VCaP (cell line): ENCODE measurements at regions not wholly inside any gene's neighbourhood (a gene's known extent, or its start where the extent isn't known, plus 50 kb on each side); places are given as distances from the start of the nearest gene placed in this dataset.

Experiments
- H3K27ac ChIP-seq: fragments of 450-650 bp; 2 replicates; pipeline ENCODE4 v1.5.1; 2017
- TF ChIP-seq, protein P1 (sequence below): fragments of 450-650 bp; conservative IDR thresholded peaks from 2 replicates; pipeline ENCODE4 v1.5.1; 2017; ENCODE audit warnings: mild to moderate bottlenecking, moderate library complexity

DNA sequence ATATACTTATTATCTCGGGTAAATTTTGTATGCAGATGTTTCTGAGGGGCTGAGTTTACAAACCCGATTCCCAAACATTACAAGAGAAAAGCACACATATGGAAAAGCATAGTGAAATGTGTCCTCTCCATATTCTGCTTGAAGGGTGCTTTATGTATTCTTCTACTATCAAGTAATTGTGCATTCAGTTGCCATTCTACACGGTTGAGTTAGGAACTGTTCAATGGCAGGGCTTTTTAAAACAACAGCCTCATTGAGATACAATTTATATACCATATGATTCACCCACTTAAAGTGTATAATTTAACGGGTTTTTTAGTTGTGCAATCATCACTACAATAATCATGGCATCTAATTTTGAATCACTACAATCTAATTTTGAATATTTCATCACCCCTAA, 138.4 kb upstream of the DLGAP1 start:
- TF ChIP-seq, protein P1, sequence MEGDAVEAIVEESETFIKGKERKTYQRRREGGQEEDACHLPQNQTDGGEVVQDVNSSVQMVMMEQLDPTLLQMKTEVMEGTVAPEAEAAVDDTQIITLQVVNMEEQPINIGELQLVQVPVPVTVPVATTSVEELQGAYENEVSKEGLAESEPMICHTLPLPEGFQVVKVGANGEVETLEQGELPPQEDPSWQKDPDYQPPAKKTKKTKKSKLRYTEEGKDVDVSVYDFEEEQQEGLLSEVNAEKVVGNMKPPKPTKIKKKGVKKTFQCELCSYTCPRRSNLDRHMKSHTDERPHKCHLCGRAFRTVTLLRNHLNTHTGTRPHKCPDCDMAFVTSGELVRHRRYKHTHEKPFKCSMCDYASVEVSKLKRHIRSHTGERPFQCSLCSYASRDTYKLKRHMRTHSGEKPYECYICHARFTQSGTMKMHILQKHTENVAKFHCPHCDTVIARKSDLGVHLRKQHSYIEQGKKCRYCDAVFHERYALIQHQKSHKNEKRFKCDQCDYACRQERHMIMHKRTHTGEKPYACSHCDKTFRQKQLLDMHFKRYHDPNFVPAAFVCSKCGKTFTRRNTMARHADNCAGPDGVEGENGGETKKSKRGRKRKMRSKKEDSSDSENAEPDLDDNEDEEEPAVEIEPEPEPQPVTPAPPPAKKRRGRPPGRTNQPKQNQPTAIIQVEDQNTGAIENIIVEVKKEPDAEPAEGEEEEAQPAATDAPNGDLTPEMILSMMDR = no peak
- no peak overlapping the region for H3K27ac ChIP-seq

- no peak overlapping the region for H3K27ac ChIP-seq
- TF ChIP-seq, protein P1 = no peak
Observed at GRCh38 chr18:4589056-4589800, 134.1 kb upstream of the DLGAP1 start.

GRCh38 chr18:4587204-4587603, 132.1 kb upstream of the DLGAP1 start:
- TF ChIP-seq, protein P1 = no peak
- no peak overlapping the region for H3K27ac ChIP-seq

DNA sequence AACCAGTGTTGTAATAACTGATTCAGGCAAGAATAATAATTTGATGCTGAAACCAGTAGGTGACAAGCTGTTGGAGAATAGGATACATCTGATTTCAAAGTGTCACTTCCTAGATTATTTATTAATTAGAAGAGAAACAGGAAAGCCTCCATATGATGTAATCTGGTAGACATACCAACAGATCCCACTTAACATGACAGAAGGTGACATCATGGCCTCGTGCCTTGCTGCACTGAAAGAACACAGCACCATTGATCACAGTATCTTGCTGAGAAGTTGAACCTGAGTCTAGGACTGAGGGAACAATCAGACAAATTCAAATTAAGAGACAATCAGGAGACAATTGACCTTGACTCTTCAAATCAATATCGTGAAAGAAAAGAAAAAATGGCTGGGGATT, 131.6 kb upstream of the DLGAP1 start:
- no peak overlapping the region for H3K27ac ChIP-seq
- TF ChIP-seq, protein P1 = no peak

- H3K27ac ChIP-seq = no peak overlapping the region
- TF ChIP-seq, protein P1 = no peak
Observed at GRCh38 chr18:4582431-4583335, 127.6 kb upstream of the DLGAP1 start.

DNA sequence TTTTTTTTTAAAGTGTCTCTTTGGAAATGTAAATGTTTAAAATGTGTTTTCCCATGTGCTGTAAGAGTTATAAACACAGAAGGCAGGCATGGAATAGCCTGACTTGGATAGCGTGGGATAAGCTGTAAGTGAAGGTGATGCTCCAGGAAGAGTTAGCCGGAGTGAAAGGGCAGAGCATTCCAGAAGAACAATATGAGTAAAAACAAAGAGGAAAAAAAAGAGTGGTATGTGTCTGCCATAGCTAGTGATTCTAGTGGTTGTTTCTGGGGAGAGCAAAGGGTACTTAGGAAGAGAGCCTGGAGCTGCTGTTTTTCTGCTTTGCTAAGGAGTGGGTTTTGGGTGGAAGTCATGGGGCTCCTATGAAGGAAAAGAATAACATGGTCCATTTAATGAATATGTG, 126.9 kb upstream of the DLGAP1 start:
- TF ChIP-seq, protein P1 = no peak
- H3K27ac ChIP-seq = no peak overlapping the region

DNA sequence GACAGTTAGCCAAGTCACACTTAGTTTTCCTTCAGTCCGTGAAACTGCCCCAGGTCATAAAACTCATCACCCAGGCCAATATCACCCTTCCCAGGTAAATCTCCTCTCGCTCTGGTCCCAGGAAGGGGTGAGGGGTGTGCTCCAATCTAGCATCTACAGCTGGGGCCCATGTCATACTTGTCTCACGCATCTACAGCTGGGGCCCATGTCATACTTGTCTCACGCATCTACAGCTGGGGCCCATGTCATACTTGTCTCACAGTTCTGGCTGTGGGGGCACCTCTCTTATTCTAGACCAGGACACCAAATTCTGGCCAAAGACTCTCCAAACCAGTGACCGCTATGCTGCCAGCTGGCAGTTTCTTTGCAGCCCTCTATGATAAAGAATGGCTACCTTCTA, 123.3 kb upstream of the DLGAP1 start:
- TF ChIP-seq, protein P1 = no peak
- no peak overlapping the region for H3K27ac ChIP-seq
